Activated gamma-delta T cell treated with anti-CD3 and anti-CD28 coated beads, Interleukin-2, amount 50 U/mL, for 16 hours (primary cell): ENCODE measurements at regions not wholly inside any gene's neighbourhood (a gene's known extent, or its start where the extent isn't known, plus 50 kb on each side); places are given as distances from the start of the nearest gene placed in this dataset.

ENCODE experiments used
- DNase-seq: peaks from one replicate; pipeline ENCODE4 v3.0.0-alpha.2; 2020; ENCODE audit warnings: low read depth

GRCh38 chr7:25861601-25862260 is 290.3 kb upstream of the NFE2L3 start:
- DNase-seq: no peak

GRCh38 chr7:25862261-25863004 is 289.6 kb upstream of the NFE2L3 start:
- peak; percentile 41 for DNase-seq

DNA sequence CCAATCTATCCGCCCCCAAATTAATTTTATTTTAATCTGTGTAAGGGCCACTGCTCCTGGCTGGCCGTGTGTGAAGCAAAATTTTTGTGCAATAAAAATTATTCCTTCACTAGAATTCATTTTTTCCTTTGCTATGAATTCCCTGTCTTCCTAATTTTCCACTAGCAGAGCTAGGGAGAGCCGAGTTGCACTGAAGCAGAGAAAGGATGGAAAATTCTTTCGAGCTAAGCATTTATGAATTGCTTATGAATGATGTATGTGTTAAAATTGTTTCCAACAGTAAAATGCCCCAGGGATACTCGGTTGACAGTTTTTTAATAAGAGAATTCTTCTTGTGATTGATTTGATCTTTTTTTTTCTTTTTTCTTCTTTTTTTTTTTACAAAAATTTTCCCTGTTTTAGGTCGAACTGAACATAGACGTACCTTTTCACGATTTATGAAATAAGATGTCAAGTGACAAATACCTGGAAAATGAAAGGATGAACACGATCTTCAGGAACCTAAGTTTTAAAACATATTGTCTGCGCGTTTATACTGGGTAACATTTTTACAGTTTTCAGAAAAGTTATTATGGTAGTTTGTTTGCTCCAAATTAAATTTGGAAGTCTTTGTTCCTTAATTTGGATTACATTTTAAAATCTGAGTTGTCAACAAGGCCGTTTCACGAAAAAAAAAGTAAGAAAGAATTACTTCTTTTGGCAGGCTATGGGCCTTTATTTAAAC is 288.8 kb upstream of the NFE2L3 start:
- no peak for DNase-seq

GRCh38 chr7:25863729-25864110 is 288.3 kb upstream of the NFE2L3 start:
- no peak for DNase-seq

DNA sequence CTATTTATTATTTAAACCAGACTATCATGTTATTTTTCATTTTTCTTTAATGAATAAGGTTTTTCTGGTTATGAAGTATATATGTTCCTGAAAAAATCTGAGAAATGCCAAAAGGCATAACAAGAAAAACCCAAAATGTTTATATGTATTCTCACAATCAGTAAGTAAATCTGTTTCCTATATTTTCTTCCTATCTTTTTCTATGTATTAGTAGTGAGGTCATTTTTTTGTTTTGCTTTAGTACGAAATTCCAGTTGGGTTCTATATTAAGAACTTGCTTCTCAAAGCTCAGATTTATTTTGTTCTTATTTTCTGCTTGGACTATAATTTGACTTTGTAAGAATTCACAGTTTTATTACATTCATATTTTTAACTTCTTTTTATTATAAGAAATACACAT is 287.5 kb upstream of the NFE2L3 start:
- DNase-seq: no peak

GRCh38 chr7:25864943-25865751 is 286.9 kb upstream of the NFE2L3 start:
- DNase-seq: no peak

GRCh38 chr7:25868509-25868908 is 283.5 kb upstream of the NFE2L3 start:
- DNase-seq: no peak

DNA sequence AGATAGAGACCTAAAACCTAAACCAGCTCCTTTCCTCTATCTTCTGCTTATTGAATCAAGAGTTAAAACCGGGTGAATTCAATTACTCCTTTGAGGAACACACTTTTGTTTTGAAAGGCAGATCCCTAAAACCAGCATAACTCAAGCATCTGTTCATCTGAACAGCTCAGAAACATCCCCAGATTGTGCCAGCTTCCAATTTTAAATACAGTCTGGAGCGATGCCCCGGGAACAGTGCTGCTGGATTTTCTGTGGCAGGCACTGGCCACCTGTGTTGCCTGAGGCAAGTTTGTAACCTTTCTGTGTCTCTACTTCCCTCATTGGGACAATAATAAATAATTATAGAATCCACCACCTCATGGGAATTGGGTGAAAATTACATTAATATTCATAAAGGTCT is 281.4 kb upstream of the NFE2L3 start:
- no peak for DNase-seq

- no peak for DNase-seq
Measured at GRCh38 chr7:25876092-25876491, 275.9 kb upstream of the NFE2L3 start.

DNA sequence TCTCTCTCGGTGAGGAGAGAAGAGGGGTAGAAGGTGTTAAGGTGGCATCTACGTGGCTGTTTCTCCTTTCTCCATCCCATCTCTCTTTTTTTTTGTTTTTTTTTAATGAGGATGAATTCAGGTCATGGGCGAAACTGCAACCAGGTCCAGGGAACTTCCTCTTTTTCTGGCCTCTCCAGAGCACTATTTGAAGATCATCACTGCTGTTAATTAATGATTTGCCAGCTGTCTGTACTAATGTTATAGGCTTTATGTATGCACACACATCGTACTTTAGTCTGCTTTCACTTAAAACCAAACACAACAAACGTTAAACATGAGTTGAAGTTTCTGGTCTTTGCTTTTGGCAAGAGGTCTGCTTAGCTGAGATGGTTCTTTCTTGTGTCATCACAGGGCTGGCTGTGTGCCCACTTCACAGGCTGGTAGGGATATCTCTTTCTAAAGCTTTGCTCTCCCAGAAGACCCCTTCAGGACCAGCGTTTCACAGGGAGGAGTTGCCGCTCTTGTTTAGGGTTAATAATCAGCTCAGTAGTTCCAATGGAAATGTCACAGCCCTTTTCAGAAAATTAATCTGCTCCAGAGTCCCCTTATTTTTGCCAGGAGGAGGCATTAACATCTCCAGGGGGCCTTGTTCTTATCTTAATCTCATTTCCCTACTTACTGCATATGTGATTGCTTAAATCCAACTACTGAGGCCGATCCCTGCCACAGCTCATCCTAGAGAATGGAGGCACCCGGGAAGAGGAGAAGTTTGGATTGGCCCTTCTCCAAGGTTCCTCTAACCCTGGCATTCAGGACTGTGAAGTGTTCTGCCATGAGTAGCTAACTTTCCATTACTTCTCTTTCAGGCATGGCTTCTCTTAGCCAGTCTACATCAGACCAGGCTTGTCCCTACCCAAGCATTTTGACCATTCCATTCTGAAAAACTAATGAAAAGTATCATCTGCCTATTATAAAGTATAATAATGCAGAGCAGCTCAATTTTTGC is 273.9 kb upstream of the NFE2L3 start:
- DNase-seq: no peak

- DNase-seq: no peak
Measured at GRCh38 chr7:25879799-25880198, 272.2 kb upstream of the NFE2L3 start.

- no peak for DNase-seq
Measured at GRCh38 chr7:25881317-25882037, 270.5 kb upstream of the NFE2L3 start.

DNA sequence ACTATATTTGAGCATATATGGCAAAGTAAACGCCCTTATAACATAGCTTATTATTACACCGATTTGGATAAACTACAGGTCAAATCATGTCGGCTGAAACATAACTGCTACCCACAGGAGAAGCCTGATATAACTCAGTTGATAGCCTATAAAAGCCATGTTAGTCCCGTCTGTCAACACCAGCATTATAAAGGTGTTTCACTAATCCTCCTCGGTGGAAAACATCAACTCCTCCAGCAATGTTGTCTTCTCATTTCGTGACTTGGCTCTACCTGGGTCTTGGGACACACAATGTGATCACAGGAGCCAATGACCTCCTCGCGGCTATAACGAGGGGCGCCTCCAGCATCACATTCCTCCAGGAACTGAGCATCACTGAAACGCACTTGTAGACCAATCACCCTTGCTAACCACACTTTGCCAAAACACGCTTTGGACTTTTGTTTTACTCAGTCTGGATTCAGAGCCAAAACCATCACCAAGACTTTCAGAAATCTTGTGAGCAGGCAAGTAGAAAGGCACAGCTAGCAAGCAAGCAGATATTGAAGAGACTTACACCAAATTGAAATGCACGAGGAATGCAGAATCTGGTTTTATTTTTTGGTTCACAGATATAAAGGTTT is 269.7 kb upstream of the NFE2L3 start:
- no peak for DNase-seq

DNA sequence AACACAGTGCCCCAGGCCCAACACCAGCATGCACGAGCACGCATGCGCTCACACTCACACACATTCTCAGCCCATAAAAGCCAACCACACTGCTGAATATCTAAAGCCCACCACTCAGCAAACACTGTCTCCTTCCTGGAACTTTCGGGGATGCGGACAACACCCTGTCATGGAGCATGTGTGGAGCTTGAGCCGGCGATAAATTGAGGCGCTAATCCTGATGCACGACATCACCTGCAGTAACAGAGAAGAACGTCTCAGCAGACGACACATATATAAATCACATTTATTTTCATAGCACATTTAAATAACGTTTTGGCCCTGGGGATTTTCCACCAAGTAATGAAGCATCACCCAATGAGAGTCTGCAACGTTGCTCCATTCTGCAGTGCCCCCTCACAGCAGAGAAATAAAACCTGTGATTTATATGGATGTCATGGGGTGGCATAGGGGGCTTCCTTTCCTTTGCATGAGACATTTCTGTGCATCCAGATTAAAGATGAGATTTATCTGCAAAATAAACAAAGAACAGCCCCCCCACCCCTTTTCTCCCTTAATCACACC is 267.7 kb upstream of the NFE2L3 start:
- DNase-seq: no peak

DNA sequence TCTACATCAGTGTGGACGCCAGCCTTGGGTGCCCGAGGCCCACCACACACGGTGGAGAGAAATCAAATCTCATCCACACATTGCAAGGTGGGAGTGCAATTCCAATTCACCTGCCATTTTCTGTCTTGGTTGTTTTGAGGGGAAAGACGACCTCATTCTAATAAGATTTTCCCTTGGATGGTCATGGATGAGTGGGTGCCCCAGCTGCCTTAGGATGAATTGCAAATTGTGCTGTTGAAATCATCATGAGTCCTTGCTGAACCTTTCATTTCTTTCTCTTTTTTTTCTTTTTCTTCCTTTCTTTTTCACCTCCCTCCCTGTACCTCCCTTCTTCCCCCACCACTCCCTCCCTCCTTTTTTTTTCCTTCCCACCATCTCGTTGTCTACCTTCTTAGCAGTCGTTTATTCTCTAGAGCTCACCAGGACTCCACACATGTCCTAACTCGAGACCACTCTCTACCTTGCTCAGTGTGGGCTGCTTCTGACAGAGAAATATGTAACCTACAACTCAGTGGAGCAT is 266.9 kb upstream of the NFE2L3 start:
- no peak for DNase-seq

- DNase-seq: no peak
Measured at GRCh38 chr7:25886387-25887240, 265.4 kb upstream of the NFE2L3 start.

- no peak for DNase-seq
Measured at GRCh38 chr7:25887266-25887665, 264.7 kb upstream of the NFE2L3 start.

- no peak for DNase-seq
Measured at GRCh38 chr7:25887795-25888559, 264.0 kb upstream of the NFE2L3 start.
